ENCODE measurements at regions not wholly inside any gene's neighbourhood (a gene's known extent, or its start where the extent isn't known, plus 50 kb on each side); places are given as distances from the start of the nearest gene placed in this dataset.

- no peak overlapping the region for H3K4me3 ChIP-seq (ENCODE audit: low read depth, low read length)
- no peak for DNase-seq (ENCODE audit: low read depth)
- TF ChIP-seq CTCF (IDR thresholded peaks at IDR 0.05; ENCODE audit: insufficient read depth, low read depth, low read length, missing control alignments): no peak
Observed at GRCh38 chr1:34270181-34270580, 93.5 kb downstream of the C1orf94 start.

- no peak overlapping the region for H3K4me3 ChIP-seq (ENCODE audit: low read depth, low read length)
- no peak for TF ChIP-seq CTCF (IDR thresholded peaks at IDR 0.05; ENCODE audit: insufficient read depth, low read depth, low read length, missing control alignments)
Observed at GRCh38 chr1:34272152-34272551, 95.4 kb downstream of the C1orf94 start.

GRCh38 chr1:34275150-34275549 lies 98.4 kb downstream of the C1orf94 start:
- no peak for DNase-seq (ENCODE audit: low read depth)
- no peak overlapping the region for H3K4me3 ChIP-seq (ENCODE audit: low read depth, low read length)
- no peak for TF ChIP-seq CTCF (IDR thresholded peaks at IDR 0.05; ENCODE audit: insufficient read depth, low read depth, low read length, missing control alignments)

More at GRCh38 chr1:34272152-34272551, 95.4 kb downstream of the C1orf94 start:
- DNase-seq (ENCODE audit: low read depth): no peak

GRCh38 chr1:34276606-34277005 lies 99.9 kb downstream of the C1orf94 start:
- DNase-seq (ENCODE audit: low read depth): no peak

GRCh38 chr1:34277150-34277549 lies 100.4 kb downstream of the C1orf94 start:
- no peak for DNase-seq (ENCODE audit: low read depth)
- H3K4me3 ChIP-seq (ENCODE audit: low read depth, low read length): no peak overlapping the region
- TF ChIP-seq CTCF (IDR thresholded peaks at IDR 0.05; ENCODE audit: insufficient read depth, low read depth, low read length, missing control alignments): no peak

More at GRCh38 chr1:34276606-34277005, 99.9 kb downstream of the C1orf94 start:
- TF ChIP-seq CTCF (IDR thresholded peaks at IDR 0.05; ENCODE audit: insufficient read depth, low read depth, low read length, missing control alignments): no peak
- H3K4me3 ChIP-seq (ENCODE audit: low read depth, low read length): no peak overlapping the region

- TF ChIP-seq CTCF (IDR thresholded peaks at IDR 0.05; ENCODE audit: insufficient read depth, low read depth, low read length, missing control alignments): no peak
- H3K4me3 ChIP-seq (ENCODE audit: low read depth, low read length): no peak overlapping the region
- no peak for DNase-seq (ENCODE audit: low read depth)
Observed at GRCh38 chr1:34278211-34278610, 101.5 kb downstream of the C1orf94 start.

GRCh38 chr1:34279971-34280370 lies 103.3 kb downstream of the C1orf94 start:
- DNase-seq (ENCODE audit: low read depth): no peak
- TF ChIP-seq CTCF (IDR thresholded peaks at IDR 0.05; ENCODE audit: insufficient read depth, low read depth, low read length, missing control alignments): no peak
- no peak overlapping the region for H3K4me3 ChIP-seq (ENCODE audit: low read depth, low read length)
